ENCODE measurements at regions not wholly inside any gene's neighbourhood (a gene's known extent, or its start where the extent isn't known, plus 50 kb on each side); places are given as distances from the start of the nearest gene placed in this dataset.

- no peak for DNase-seq (ENCODE audit: low read depth in 2 of 2)
Measured at GRCh38 chr14:83433618-83434017, 1900.0 kb upstream of the SEL1L start.

- DNase-seq (ENCODE audit: low read depth in 2 of 2): no peak
Measured at GRCh38 chr14:83441801-83442200, 1908.1 kb upstream of the SEL1L start.

- no peak for DNase-seq (ENCODE audit: low read depth in 2 of 2)
Measured at GRCh38 chr14:83455561-83455960, 1921.9 kb upstream of the SEL1L start.

- DNase-seq (ENCODE audit: low read depth in 2 of 2): no peak
Measured at GRCh38 chr14:83461521-83461920, 1927.9 kb upstream of the SEL1L start.

DNA sequence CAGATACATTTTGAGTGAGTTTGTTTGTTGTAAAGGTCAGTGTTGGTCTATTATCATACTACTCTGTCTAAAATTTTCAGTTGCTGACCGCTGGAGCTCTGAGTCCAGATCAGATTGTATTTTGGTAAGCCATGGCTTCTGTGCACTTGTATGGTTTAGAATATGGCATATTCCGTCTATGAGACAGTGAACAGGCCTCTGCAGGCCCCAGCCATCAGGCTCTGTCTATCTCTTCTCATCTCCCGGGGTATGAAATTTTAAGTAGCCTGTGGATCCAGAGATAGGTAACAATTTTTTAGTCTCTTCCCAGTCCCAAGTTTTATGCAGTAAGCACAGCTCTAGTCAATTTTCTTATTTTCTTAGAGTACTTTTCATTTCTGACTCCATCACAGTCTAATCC, 1929.1 kb upstream of the SEL1L start:
- DNase-seq (ENCODE audit: low read depth in 2 of 2): no peak

DNA sequence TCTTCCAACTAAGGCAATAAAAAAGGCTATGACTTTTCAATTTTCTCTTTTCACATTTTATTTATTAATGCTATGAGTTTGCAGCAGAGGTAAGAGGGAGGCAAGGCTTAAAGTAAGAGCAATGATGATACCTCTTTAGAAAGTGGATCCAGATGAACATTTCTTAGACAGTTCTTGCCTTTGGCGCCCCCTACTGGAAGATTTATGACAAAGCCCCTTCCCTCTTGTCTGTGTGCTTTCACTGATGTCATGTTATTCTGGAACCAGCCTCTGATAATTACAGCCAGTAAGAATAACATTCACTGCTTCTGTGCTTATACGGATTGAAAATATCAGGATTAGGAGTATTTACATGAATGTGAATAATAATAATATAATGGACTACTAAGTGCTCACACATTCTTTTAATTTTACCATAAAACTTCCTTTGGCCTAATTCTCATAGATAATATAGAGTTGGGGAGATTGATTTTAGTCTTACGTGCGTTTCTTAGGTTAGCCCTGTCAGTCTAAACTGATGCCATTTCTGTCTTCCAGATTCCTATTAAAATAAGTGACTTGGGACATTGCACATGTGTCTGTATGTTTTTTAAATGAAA, 1929.9 kb upstream of the SEL1L start:
- DNase-seq (ENCODE audit: low read depth in 2 of 2): no peak

- DNase-seq (ENCODE audit: low read depth in 2 of 2): no peak
Measured at GRCh38 chr14:83467811-83468210, 1934.2 kb upstream of the SEL1L start.

- no peak for DNase-seq (ENCODE audit: low read depth in 2 of 2)
Measured at GRCh38 chr14:83470466-83470865, 1936.8 kb upstream of the SEL1L start.

GRCh38 chr14:83470959-83471695, 1937.5 kb upstream of the SEL1L start:
- DNase-seq (ENCODE audit: low read depth in 2 of 2): no peak

DNA sequence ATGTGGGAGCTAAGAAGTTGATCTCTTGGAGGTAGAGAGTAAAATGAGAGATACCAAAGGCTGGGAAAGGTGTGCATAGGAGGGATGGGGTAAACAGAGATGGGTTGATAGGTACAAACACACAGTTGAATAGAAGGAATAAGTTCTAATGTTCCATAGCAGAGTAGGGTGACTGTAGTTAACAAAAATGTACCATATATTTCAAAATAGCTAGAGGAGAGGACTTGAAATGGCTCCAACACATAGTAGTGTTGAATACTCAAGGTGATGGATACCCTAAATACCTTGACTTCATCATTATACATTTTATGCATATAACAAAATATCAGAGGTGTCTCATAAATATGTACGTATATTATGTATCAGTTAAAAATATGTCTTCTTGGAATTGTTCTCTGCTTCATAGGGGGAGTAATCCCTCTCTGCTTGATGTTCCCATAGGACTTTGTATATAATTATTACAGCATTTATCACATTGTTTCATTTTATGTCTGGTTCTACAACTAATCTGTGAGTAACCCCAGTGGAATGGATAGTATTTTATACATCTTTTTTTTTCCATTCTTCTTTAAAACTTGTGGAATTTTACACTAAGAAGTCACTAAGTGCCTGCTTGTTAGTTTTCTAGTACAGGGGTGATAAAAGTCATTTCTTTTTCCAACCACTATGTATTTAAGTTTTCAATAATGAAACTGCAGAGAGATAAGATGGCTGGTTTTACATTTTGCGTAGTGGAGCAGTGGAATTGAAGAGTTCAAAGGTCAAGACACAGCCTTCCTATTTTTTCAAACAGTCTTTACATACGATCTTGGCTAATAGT, 1940.0 kb upstream of the SEL1L start:
- no peak for DNase-seq (ENCODE audit: low read depth in 2 of 2)

- no peak for DNase-seq (ENCODE audit: low read depth in 2 of 2)
Measured at GRCh38 chr14:83478741-83479140, 1945.1 kb upstream of the SEL1L start.

GRCh38 chr14:83483063-83483462, 1949.4 kb upstream of the SEL1L start:
- DNase-seq (ENCODE audit: low read depth in 2 of 2): no peak

DNA sequence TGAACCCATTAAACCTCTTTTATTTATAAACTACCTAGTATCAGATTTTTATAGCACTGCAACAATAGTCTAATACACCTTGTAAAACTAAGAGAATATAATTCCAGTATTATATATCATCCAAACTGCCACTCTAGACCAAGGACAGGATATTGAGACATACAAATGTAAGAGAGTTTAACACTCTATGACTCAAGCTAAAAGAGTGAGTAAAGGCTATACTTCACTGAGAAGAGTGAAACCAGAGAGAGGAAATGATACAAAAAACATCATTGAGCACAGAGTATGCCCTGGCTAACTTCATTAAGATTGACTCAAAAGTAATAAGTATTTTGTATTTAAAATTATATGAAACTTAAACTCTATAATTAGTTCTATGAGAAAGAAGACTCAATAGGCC, 1951.9 kb upstream of the SEL1L start:
- DNase-seq (ENCODE audit: low read depth in 2 of 2): no peak

DNA sequence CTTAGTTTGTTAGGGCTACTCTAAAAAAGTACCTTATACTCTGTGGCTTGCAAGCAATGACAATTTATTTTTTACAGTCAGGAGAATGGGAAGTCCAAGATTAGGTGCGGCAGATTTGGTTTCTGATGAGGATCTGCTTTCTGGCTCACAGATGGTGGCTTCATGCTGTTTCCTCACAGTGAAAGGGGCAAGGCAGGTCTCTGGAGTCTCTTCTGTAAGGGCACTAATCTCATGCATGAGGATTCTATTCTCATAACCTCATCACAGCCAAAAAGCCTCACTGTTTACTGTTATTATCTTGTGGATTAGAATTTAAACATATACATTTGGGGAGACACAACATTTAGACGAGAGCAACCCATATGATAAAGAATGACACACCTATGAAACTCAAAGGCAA, 1957.4 kb upstream of the SEL1L start:
- no peak for DNase-seq (ENCODE audit: low read depth in 2 of 2)

GRCh38 chr14:83520837-83521236, 1987.2 kb upstream of the SEL1L start:
- DNase-seq (ENCODE audit: low read depth in 2 of 2): no peak

GRCh38 chr14:83529531-83529930, 1995.9 kb upstream of the SEL1L start:
- no peak for DNase-seq (ENCODE audit: low read depth in 2 of 2)

- no peak for DNase-seq (ENCODE audit: low read depth in 2 of 2)
Measured at GRCh38 chr14:83533734-83534133, 1996.2 kb upstream of the FLRT2 start.

- DNase-seq (ENCODE audit: low read depth in 2 of 2): no peak
Measured at GRCh38 chr14:83534995-83535394, 1994.9 kb upstream of the FLRT2 start.

DNA sequence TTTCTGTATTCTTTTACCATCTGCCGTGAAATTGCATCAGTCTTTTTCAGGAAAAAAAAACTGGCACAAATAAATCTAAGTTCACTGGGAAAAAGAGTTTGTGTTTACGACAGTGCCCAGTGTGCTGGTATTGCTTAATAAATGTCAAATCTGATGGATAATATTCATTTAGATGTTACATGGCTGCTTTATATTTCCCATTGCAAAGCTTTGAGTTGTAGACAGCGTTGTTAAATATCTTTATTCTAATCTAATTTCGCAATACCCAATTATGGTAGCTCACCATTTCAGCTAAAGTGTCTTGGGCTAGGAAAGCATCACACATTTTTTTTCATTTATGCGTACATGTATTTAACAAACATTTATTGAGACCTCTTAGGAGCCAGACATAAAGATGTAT, 1994.5 kb upstream of the FLRT2 start:
- DNase-seq (ENCODE audit: low read depth in 2 of 2): no peak

GRCh38 chr14:83541147-83541546, 1988.8 kb upstream of the FLRT2 start:
- DNase-seq (ENCODE audit: low read depth in 2 of 2): no peak

- DNase-seq (ENCODE audit: low read depth in 2 of 2): no peak
Measured at GRCh38 chr14:83548061-83548839, 1981.7 kb upstream of the FLRT2 start.

- DNase-seq (ENCODE audit: low read depth in 2 of 2): no peak
Measured at GRCh38 chr14:83556065-83556464, 1973.9 kb upstream of the FLRT2 start.

Measured in stimulated activated CD4-positive, alpha-beta T cell treated with anti-CD3 and anti-CD28 coated beads, Interleukin-12 subunit alpha, Interleukin-12 subunit beta, amount 100 ng/mL, for 24 hours (primary cell).